ENCODE measurements at regions not wholly inside any gene's neighbourhood (a gene's known extent, or its start where the extent isn't known, plus 50 kb on each side); places are given as distances from the start of the nearest gene placed in this dataset.

DNA sequence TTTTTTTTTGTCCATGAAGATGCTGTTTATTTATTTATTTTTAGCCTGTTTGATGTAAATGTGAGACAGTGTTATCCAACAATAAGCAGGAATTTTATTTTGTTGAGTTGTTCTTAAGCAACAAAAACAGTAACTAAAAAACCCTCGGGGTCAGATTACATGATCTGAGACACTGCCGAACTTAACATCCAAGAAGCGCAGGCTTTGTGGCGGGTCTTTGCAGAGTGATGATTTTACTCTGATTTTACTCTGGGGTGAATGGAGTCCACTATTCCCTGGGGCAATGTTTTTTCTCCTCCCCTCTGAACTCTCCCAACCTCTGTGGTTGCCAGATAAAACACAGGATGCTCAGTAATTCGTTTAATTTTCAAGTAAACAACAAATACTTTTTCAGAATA lies 450.1 kb upstream of the B3GAT1 start:
- TF ChIP-seq, protein P1, sequence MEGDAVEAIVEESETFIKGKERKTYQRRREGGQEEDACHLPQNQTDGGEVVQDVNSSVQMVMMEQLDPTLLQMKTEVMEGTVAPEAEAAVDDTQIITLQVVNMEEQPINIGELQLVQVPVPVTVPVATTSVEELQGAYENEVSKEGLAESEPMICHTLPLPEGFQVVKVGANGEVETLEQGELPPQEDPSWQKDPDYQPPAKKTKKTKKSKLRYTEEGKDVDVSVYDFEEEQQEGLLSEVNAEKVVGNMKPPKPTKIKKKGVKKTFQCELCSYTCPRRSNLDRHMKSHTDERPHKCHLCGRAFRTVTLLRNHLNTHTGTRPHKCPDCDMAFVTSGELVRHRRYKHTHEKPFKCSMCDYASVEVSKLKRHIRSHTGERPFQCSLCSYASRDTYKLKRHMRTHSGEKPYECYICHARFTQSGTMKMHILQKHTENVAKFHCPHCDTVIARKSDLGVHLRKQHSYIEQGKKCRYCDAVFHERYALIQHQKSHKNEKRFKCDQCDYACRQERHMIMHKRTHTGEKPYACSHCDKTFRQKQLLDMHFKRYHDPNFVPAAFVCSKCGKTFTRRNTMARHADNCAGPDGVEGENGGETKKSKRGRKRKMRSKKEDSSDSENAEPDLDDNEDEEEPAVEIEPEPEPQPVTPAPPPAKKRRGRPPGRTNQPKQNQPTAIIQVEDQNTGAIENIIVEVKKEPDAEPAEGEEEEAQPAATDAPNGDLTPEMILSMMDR (IDR thresholded peaks at IDR 0.05), result no peak
- no peak for TF ChIP-seq POLR2A (IDR thresholded peaks at IDR 0.05)

Measured in adrenal gland (tissue), 5 donors.